NCI-H2196 treated with DMSO at 0.1 percent for 48 hours (cell line): ENCODE measurements at regions not wholly inside any gene's neighbourhood (a gene's known extent, or its start where the extent isn't known, plus 50 kb on each side); places are given as distances from the start of the nearest gene placed in this dataset.
"Not testable (repeated sequence)": the region's sequence is repeated elsewhere in the genome, so short reads cannot be mapped to it uniquely, and the experiment has no call there.

Source experiments
- DNase-seq: peaks from one replicate; lab custom pipeline; 2025; ENCODE audit not compliant: unreplicated experiment; lab: John Stamatoyannopoulos, UW

DNA sequence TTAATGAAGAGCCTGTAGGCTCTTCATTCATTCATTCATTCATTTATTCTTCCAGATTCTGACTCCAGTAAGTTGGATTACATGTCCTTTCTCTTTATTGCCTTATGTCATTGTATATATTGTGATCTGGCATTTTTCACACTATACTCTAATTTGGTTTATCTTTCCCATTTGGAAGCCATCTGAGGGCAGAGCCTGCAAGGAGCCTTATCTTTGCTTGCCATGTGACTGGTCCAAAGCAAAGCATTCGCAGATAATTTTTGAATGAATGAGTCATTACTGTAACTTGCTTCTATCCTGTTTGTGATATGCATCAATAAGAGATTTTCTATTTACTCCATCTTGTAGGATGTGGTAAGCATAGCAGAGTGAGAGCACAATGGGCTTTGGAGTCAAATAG, 108.4 kb upstream of the DAB1 start:
- no peak for DNase-seq

DNA sequence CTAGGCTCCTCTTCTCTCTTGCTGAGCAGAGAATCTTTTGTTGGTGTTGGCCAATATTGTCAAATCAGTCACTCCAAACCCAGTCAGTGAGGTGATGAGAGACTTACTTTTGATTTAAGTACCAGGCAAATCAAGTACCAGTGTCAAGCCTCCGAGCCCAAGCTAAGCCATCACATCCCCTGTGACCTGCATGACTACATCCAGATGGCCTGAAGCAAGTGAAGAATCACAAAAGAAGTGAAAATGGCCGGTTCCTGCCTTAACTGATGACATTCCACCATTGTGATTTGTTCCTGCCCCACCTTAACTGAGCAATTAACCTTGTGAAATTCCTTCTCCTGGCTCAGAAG, 107.0 kb upstream of the DAB1 start:
- not testable (repeated sequence) for DNase-seq

DNA sequence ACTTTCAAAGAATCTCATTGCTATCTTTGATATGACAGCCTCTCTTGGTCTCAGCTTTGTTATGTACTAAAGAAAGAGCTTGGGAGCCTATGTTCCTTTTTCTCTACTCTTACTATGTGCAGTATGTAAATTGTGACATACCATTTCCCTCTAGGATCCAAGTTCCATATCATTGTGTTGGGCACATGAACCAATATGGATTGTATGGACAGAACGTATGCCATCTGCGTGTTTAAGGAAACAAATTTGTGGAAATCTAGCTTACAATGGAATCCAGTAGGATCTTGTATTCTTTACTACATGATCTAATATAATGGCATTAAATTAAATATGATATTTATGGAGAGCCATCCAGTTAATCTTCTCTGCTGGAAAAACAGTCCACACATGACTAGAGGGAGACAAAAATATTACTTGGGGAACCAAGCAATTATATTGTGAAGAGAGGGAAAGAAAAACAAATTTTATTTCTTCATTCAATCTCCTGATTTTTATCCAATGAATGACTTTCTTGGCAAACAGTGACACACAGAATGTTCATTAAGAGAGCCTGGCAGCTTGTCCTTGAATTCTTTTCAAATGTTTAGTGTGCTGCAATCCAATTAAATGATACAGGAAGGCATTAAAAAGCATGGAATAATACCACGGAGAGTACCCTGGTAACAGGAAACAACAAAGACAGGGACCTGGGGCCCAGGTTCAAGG, 106.5 kb upstream of the DAB1 start:
- no peak for DNase-seq

DNA sequence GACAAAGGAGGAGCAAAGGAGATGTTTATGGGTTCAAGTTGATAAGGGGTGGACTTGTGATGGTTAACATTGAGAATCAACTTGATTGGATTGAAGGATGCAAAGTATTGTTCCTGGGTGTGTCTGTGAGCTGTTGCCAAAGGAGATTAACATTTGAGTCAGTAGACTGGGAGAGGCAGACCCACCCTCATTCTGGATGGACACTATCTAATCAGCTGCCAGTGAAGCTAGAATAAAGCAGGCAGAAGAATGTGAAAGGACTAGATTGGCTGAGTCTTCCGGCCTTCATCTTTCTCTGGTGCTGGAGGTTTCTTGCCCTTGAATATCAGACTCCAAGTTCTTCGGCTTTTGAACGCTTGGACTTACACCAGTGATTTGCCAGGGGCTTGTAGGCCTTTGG, 98.7 kb upstream of the DAB1 start:
- DNase-seq: no peak

- DNase-seq: no peak
Observed at GRCh38 chr1:57520743-57521515, 97.1 kb upstream of the DAB1 start.

DNA sequence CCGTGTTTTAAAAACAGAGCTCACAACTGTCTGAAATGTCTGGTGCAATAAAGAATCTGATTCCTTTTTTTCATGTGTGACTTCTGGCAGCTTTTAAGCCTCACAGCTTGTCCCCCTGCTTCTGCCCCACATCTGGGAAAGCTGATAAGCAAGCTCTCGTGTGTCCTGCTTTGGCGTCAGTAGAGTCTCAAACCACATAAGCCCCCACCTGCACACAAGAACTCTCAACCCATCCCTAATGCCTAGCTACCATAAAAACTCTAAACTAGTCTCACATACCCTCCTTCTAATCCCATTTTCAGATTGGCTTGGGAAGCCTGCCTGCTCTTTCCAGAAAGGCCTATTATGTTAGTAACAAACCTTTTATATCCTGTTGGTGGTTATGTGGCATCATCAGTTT, 94.6 kb upstream of the DAB1 start:
- no peak for DNase-seq

GRCh38 chr1:57517587-57518374, 93.9 kb upstream of the DAB1 start:
- DNase-seq: no peak

GRCh38 chr1:57512386-57512785, 88.5 kb upstream of the DAB1 start:
- no peak for DNase-seq

- DNase-seq: no peak
Observed at GRCh38 chr1:57506941-57507340, 83.1 kb upstream of the DAB1 start.

DNA sequence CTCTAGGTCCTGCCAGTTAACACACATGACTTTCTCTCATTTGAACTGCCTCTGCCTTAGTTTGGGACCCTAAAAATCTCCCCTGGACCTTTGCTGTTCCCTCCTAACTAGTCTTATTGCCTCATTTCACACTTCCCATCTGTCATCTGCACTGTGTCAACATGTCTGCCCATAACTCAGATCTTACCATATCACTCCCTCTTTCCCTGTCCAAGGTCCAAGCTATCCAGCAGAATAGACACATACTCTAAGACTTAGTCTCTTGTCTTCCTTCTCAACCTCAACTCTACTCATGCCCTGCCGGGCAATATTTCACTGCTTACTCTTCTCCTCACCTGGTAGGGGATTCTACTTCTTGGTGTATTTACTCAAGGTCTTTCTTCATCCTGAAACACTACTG, 79.5 kb upstream of the DAB1 start:
- DNase-seq: no peak

DNA sequence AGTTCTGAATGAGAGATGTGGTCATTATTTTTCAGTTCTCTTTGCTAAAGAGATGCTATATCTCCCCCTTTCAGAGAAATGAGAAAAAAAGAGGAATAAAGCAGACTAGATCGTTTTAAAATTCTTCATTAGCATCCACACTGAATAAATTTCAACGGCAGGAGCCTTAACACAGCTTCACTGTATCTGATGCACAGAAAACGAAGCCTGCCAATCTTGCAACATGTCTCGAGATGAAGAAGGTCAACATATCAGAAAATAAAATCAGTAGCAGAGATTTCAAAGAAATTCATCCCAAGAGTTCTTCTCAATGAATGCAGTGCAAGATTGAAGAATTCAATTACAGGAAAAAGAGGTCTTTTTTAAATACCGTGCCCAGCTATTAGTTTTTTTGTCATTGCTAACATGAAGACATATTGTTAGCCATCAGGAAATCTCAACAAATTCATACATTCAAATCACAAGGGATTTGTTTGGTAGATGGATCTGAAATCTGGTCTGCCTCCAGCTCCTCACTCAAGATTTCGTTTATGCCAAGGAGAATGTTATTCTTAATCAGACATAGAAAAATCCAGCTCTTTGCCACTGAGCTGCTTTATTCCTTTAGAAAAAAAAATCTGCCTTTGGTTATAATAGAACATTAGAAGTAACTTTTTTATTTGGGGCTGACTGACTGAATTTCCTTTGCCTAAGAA, 76.4 kb upstream of the DAB1 start:
- no peak for DNase-seq

GRCh38 chr1:57494530-57495079, 70.7 kb upstream of the DAB1 start:
- DNase-seq: no peak

DNA sequence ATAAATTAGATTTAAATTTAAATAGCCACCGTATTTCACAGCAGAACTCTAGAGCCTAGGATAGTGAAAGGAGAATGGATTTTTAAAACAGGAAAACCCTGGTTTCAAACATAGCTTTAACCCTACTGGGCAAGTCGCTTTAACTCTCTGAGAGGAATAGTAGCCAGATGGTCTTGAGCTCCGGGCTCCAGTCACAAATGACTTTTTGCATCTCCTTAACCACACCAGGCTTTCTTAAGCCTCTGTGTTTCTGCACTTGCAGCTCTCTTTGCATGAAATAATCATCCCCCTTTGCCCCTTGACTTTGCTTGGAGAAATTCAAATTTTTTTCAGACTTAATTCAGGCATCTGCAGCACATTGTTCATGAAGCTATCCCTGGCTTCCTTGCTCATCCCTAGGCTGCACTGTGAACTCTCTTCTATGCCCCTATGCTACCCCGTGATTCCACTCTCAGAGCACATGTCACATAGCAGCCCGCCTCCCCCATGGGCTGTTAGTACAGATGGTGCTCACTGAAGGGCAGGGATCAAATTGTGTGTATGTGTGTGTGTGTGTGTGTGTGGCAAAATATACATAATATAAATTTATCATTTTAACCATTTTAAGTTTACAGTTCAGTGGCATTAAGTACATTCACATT, 68.8 kb upstream of the DAB1 start:
- no peak for DNase-seq

DNA sequence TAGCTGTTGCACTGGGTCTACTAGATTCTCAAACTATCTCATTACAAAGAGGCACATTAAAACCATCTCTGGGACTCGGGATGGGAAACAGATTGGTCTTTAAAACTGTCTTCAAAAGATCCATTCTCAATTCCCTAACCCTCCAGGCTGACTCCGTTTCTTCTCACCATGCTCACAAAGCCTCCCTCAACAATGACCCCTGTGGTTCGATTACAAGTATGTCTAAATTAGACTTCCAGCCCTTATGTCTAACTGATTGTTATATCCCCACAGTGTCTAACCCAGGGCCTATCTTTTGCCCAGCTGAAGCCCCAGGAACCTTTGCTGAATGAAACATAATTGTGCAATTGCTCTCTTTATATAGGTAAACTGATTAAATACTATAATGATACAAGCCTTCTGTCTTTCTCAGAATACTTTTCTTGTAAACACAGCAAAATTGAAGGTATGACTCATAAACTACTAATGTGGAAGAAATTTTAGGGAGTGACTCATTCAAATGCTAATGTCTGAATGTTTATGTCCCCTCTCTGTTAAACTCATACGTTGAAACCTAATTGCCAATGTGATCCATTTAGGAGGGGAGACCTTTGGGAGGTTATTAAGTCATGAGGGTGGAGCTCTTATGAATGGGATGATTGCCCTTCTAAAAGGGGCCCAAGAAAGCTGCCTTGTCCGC, 65.6 kb upstream of the DAB1 start:
- no peak for DNase-seq

DNA sequence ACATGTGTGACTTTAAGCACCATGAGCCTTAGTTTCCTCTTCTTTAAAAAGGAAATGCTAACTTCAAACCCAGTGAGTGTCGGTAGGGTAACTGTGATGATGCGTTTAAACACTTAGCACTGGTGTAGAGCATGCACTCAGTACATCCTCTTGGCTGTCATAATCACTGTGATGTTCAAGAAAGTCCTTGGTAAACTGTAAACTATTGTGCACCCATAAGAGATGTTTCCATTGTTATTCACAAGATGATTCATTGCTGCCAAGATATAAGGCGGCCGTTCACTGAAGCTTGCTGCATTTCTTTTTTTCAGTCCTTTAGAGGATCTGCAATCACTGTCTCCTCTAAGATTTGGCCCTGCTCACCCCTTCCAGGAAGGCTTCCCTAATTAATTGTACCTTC, 61.8 kb upstream of the DAB1 start:
- DNase-seq: no peak

GRCh38 chr1:57483954-57484353, 60.1 kb upstream of the DAB1 start:
- no peak for DNase-seq

- DNase-seq: no peak
Observed at GRCh38 chr1:57479471-57479870, 55.6 kb upstream of the DAB1 start.

- no peak for DNase-seq
Observed at GRCh38 chr1:57475366-57475765, 51.5 kb upstream of the DAB1 start.

DNA sequence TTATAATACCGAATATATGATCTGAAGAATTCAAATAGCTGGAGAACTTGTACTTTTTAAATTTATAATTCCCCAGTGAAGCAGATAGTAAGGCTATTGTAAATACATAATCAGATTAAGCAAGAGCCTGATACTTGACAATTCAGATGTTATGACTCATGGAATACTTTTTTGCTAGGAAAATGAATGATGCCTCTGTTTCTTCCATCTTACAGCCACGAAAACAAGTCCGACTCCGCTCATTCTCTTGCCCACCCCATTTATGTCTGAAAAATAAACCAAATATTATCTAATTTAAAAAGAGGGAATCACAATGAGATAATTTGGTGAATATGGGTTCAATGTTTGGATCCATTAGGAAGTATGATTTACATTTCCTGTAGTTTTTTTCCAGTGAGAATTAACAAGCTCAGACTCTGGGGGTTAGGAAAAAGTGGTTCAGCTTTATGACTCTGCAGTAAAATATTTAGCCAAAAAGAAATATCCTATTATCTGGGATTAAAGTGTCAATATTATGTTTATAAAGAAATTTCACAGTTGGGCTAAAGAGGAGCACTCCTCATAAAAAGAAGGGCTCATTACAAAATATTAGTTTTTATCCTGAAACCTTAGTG, 50.4 kb upstream of the DAB1 start:
- no peak for DNase-seq
